ENCODE measurements at regions not wholly inside any gene's neighbourhood (a gene's known extent, or its start where the extent isn't known, plus 50 kb on each side); places are given as distances from the start of the nearest gene placed in this dataset.

DNA sequence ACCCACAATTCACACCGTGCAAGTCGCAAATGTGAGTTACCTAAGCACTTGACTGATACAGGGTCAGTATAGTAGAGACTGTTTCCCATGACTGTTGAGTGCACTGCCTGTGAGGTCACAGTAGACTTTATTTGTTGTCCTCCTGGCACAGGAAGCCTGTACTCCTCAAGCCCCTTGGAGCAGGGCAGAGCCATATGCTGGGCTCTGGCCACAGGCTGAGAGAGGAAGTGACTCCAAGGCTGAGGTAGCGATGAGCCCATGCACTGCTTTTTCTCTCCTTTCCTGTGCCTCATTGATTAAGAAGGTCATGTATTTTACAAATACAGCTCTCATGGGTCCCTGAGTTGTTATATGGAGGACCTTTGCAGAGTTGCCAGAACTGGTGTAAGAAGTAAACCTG lies 287.7 kb downstream of the SRBD1 start:
- Histone ChIP-seq H3K27ac (ENCODE audit: low read depth, low read length) (no peak overlapping the region), H2BK12ac (ENCODE audit: low read length) (no peak overlapping the region), H3K79me1 (ENCODE audit: low read length) (no peaks in the 10 kb centered on the region), H4K91ac (ENCODE audit: low read depth, low read length) (no peak overlapping the region), H3K4me2 (ENCODE audit: low read length) (no peak overlapping the region), H3K18ac (ENCODE audit: low read length) (no peak overlapping the region), H3K79me2 (ENCODE audit: control insufficient read depth, insufficient read depth, low read length, poor library complexity) (no peaks in the 10 kb centered on the region), H3K23ac (ENCODE audit: low read length) (no peak overlapping the region), H3K4ac (ENCODE audit: low read depth, low read length) (no peak overlapping the region), H3K27me3 (ENCODE audit: insufficient read depth, low read length) (no peaks in the 10 kb centered on the region), H2AK5ac (ENCODE audit: low read length) (no peak overlapping the region), H4K12ac (ENCODE audit: low read depth, low read length) (no peak overlapping the region), H3K4me1 (ENCODE audit: control insufficient read depth in 1 of 2, insufficient read depth in 2 of 2, low read length in 2 of 2) (peaks cover 0 to 2% of the 10 kb centered on the region in 2 experiments), H3K36me3 (ENCODE audit: control insufficient read depth in 1 of 2, insufficient read depth in 2 of 2, low read length in 2 of 2) (no peaks in the 10 kb centered on the region), H3K4me3 (ENCODE audit: low read depth, low read length) (no peak overlapping the region), H3K9me3 (ENCODE audit: insufficient read depth, low read depth, low read length) (no peaks in the 10 kb centered on the region), H3K14ac (ENCODE audit: low read length) (no peak overlapping the region), H2BK5ac (ENCODE audit: low read depth, low read length, poor library complexity) (no peak overlapping the region), H2BK120ac (ENCODE audit: insufficient read depth, low read length, poor library complexity) (no peak overlapping the region), H2AFZ (ENCODE audit: insufficient read depth, low read length, poor library complexity) (no peak overlapping the region), H3K9ac (ENCODE audit: low read length) (no peak overlapping the region), H4K8ac (ENCODE audit: low read depth, low read length) (no peak overlapping the region)
- WGBS (ENCODE audit: extremely low coverage, insufficient coverage, insufficient read length), result no CpG with 5 or more reads among the region's 3 CpGs
- DNase-seq, result no peak

DNA sequence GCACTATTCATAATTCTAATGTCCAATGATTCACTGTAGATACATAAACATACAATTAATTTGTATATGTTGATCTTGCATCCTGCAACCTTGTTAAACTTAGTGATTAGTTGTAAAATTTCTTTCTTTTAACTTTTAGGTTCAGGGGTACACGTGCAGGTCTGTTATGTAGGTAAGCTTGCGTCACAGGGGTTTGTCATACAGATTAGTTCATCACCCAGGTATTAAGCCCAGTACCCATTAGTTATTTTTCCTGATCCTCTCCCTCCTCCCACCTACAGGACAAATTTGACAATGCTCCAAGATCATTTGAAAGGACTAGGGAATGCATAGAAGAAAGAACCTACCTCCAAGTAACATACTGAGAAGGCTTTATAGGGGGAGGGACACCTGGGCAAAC lies 290.1 kb downstream of the SRBD1 start:
- H2BK12ac ChIP-seq (ENCODE audit: low read length), result no peak overlapping the region
- no peak overlapping the region for H4K8ac ChIP-seq (ENCODE audit: low read depth, low read length)
- H2AFZ ChIP-seq (ENCODE audit: insufficient read depth, low read length, poor library complexity), result no peak overlapping the region

GRCh38 chr2:45319683-45320455 lies 291.2 kb downstream of the SRBD1 start:
- Histone ChIP-seq H2AFZ (ENCODE audit: insufficient read depth, low read length, poor library complexity) (no peak overlapping the region), H3K36me3 (ENCODE audit: control insufficient read depth in 1 of 2, insufficient read depth in 2 of 2, low read length in 2 of 2) (no peaks in the 10 kb centered on the region), H2BK120ac (ENCODE audit: insufficient read depth, low read length, poor library complexity) (no peak overlapping the region), H3K4me1 (ENCODE audit: control insufficient read depth in 1 of 2, insufficient read depth in 2 of 2, low read length in 2 of 2) (peaks cover 2 to 3% of the 10 kb centered on the region in 2 experiments), H3K4me3 (ENCODE audit: low read depth, low read length) (no peak overlapping the region), H3K79me2 (ENCODE audit: control insufficient read depth, insufficient read depth, low read length, poor library complexity) (no peaks in the 10 kb centered on the region), H2BK5ac (ENCODE audit: low read depth, low read length, poor library complexity) (no peak overlapping the region), H3K4ac (ENCODE audit: low read depth, low read length) (no peak overlapping the region), H3K27me3 (ENCODE audit: insufficient read depth, low read length) (no peaks in the 10 kb centered on the region), H4K12ac (ENCODE audit: low read depth, low read length) (no peak overlapping the region), H3K79me1 (ENCODE audit: low read length) (no peaks in the 10 kb centered on the region), H2AK5ac (ENCODE audit: low read length) (no peak overlapping the region), H3K18ac (ENCODE audit: low read length) (no peak overlapping the region), H2BK12ac (ENCODE audit: low read length) (no peak overlapping the region), H3K14ac (ENCODE audit: low read length) (no peak overlapping the region), H3K23ac (ENCODE audit: low read length) (no peak overlapping the region), H4K91ac (ENCODE audit: low read depth, low read length) (no peak overlapping the region), H3K9me3 (ENCODE audit: insufficient read depth, low read depth, low read length) (no peaks in the 10 kb centered on the region), H3K27ac (ENCODE audit: low read depth, low read length) (no peak overlapping the region), H4K8ac (ENCODE audit: low read depth, low read length) (no peak overlapping the region), H3K9ac (ENCODE audit: low read length) (no peak overlapping the region), H3K4me2 (ENCODE audit: low read length) (no peak overlapping the region)
- WGBS (ENCODE audit: extremely low coverage, insufficient coverage, insufficient read length), result no CpG with 5 or more reads among the region's 7 CpGs
- DNase-seq, result no peak

More for the DNA sequence above, 290.1 kb downstream of the SRBD1 start:
- Histone ChIP-seq H3K9ac (ENCODE audit: low read length) (no peak overlapping the region), H3K27ac (ENCODE audit: low read depth, low read length) (no peak overlapping the region), H3K4ac (ENCODE audit: low read depth, low read length) (no peak overlapping the region), H3K27me3 (ENCODE audit: insufficient read depth, low read length) (no peaks in the 10 kb centered on the region), H3K23ac (ENCODE audit: low read length) (no peak overlapping the region), H3K9me3 (ENCODE audit: insufficient read depth, low read depth, low read length) (no peaks in the 10 kb centered on the region), H2BK5ac (ENCODE audit: low read depth, low read length, poor library complexity) (no peak overlapping the region), H3K36me3 (ENCODE audit: control insufficient read depth in 1 of 2, insufficient read depth in 2 of 2, low read length in 2 of 2) (no peaks in the 10 kb centered on the region), H3K4me2 (ENCODE audit: low read length) (no peak overlapping the region), H3K18ac (ENCODE audit: low read length) (no peak overlapping the region), H3K4me1 (ENCODE audit: control insufficient read depth in 1 of 2, insufficient read depth in 2 of 2, low read length in 2 of 2) (peaks cover 2 to 3% of the 10 kb centered on the region in 2 experiments), H3K79me1 (ENCODE audit: low read length) (no peaks in the 10 kb centered on the region), H2AK5ac (ENCODE audit: low read length) (no peak overlapping the region), H3K14ac (ENCODE audit: low read length) (no peak overlapping the region), H2BK120ac (ENCODE audit: insufficient read depth, low read length, poor library complexity) (no peak overlapping the region), H4K91ac (ENCODE audit: low read depth, low read length) (no peak overlapping the region), H4K12ac (ENCODE audit: low read depth, low read length) (no peak overlapping the region), H3K4me3 (ENCODE audit: low read depth, low read length) (no peak overlapping the region), H3K79me2 (ENCODE audit: control insufficient read depth, insufficient read depth, low read length, poor library complexity) (no peaks in the 10 kb centered on the region)
- no peak for DNase-seq
- no CpG with 5 or more reads among the region's 2 CpGs for WGBS (ENCODE audit: extremely low coverage, insufficient coverage, insufficient read length)

- no peak for DNase-seq
- no peak overlapping the region for H3K4ac ChIP-seq (ENCODE audit: low read depth, low read length)
- no CpG with 5 or more reads among the region's 4 CpGs for WGBS (ENCODE audit: extremely low coverage, insufficient coverage, insufficient read length)
- H3K79me2 ChIP-seq (ENCODE audit: control insufficient read depth, insufficient read depth, low read length, poor library complexity), result no peaks in the 10 kb centered on the region
- H2BK5ac ChIP-seq (ENCODE audit: low read depth, low read length, poor library complexity), result no peak overlapping the region
- no peak overlapping the region for H2BK12ac ChIP-seq (ENCODE audit: low read length)
- no peak overlapping the region for H3K18ac ChIP-seq (ENCODE audit: low read length)
- no peaks in the 10 kb centered on the region for H3K36me3 ChIP-seq (ENCODE audit: control insufficient read depth in 1 of 2, insufficient read depth in 2 of 2, low read length in 2 of 2)
- H3K79me1 ChIP-seq (ENCODE audit: low read length), result no peaks in the 10 kb centered on the region
- H3K9ac ChIP-seq (ENCODE audit: low read length), result no peak overlapping the region
- no peak overlapping the region for H4K8ac ChIP-seq (ENCODE audit: low read depth, low read length)
- no peak overlapping the region for H3K27ac ChIP-seq (ENCODE audit: low read depth, low read length)
- H4K91ac ChIP-seq (ENCODE audit: low read depth, low read length), result no peak overlapping the region
- H2BK120ac ChIP-seq (ENCODE audit: insufficient read depth, low read length, poor library complexity), result no peak overlapping the region
- no peaks in the 10 kb centered on the region for H3K9me3 ChIP-seq (ENCODE audit: insufficient read depth, low read depth, low read length)
- no peak overlapping the region for H2AK5ac ChIP-seq (ENCODE audit: low read length)
- no peak overlapping the region for H2AFZ ChIP-seq (ENCODE audit: insufficient read depth, low read length, poor library complexity)
- H3K27me3 ChIP-seq (ENCODE audit: insufficient read depth, low read length), result no peaks in the 10 kb centered on the region
- H3K14ac ChIP-seq (ENCODE audit: low read length), result no peak overlapping the region
- peaks cover 2 to 3% of the 10 kb centered on the region in 2 experiments for H3K4me1 ChIP-seq (ENCODE audit: control insufficient read depth in 1 of 2, insufficient read depth in 2 of 2, low read length in 2 of 2)
- no peak overlapping the region for H4K12ac ChIP-seq (ENCODE audit: low read depth, low read length)
- H3K23ac ChIP-seq (ENCODE audit: low read length), result no peak overlapping the region
- no peak overlapping the region for H3K4me2 ChIP-seq (ENCODE audit: low read length)
- no peak overlapping the region for H3K4me3 ChIP-seq (ENCODE audit: low read depth, low read length)
These were observed 292.4 kb downstream of the SRBD1 start for GRCh38 chr2:45318686-45319085.

Data from trophoblast cell (in vitro differentiated cells and primary cell).